ENCODE measurements at regions not wholly inside any gene's neighbourhood (a gene's known extent, or its start where the extent isn't known, plus 50 kb on each side); places are given as distances from the start of the nearest gene placed in this dataset.

DNA sequence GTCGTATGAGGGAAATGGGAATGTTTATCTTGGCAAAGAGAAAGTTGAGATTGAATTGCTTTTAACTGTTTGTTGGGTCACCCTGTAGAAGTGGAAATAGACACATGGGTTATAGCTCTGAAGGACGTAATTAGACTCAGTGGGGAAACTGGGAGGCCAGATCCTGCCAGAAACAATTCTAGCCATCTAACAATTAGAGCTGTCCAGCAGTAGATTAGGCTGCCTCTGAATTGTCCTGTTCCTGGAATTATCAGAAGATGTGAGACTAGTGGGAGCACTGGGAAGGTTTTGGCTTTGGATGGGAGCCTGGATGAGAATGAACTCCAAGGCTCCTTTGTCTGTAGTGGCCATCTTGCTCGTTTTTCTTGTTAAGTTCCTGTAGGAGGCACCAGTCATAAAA lies 61.9 kb upstream of the IGFBP7 start:
- POLR2A ChIA-PET, result interaction anchor here (0.6 kb wide), 1 partner anchor 16 kb away, joined by 4 read pairs; no protein-coding TSS in a partner anchor
- RAD21 ChIA-PET (ENCODE audit: unreplicated experiment), result no interaction called here
- H3K9me3 ChIP-seq (replicated peaks; ENCODE audit: control insufficient read depth, insufficient read depth, low read length), result no peaks in the 10 kb centered on the region
- H3K4me3 ChIP-seq, result no peak overlapping the region
- H3K9ac ChIP-seq (ENCODE audit: control insufficient read depth, insufficient read depth, low read length), result no peak overlapping the region
- intact Hi-C loops (cut with micrococcal nuclease; ENCODE audit: unreplicated experiment) (no loop called here), in situ Hi-C loops (cut with MboI) (no loop called here)
- H3K79me2 ChIP-seq (ENCODE audit: control insufficient read depth, insufficient read depth, low read length), result no peaks in the 10 kb centered on the region
- H3K27me3 ChIP-seq (replicated peaks in 1 of 2; ENCODE audit: control insufficient read depth in 2 of 2, insufficient read depth in 2 of 2, low read length in 1 of 2), result no peaks in the 10 kb centered on the region
- no TSS peak for BruUV-seq (replicated peaks)
- H3K27ac ChIP-seq (ENCODE audit: control insufficient read depth, insufficient read depth), result no peak overlapping the region
- 36% methylated on average over 3 of the region's 3 CpGs for WGBS (ENCODE audit: insufficient coverage, insufficient replicate concordance, low lambda C conversion rate, missing lambda C conversion rate)
- H3K4me1 ChIP-seq (ENCODE audit: control insufficient read depth, insufficient read depth, low read length), result no peaks in the 10 kb centered on the region
- H3K4me2 ChIP-seq (ENCODE audit: control insufficient read depth, insufficient read depth), result no peak overlapping the region
- no peaks in the 10 kb centered on the region for H3K36me3 ChIP-seq (ENCODE audit: control insufficient read depth in 2 of 2, insufficient read depth in 2 of 2, low read length in 1 of 2)
- no peak for DNase-seq (ENCODE audit: low read depth, low spot score)
- SMC1A ChIA-PET (ENCODE audit: uncharacterized antibody, unreplicated experiment), result interaction anchor here (1.0 kb wide), 1 partner anchor 9 kb away, joined by 3 read pairs; no protein-coding TSS in a partner anchor
- ATAC-seq, result no peak
- H4K20me1 ChIP-seq (ENCODE audit: control insufficient read depth, insufficient read depth), result no peaks in the 10 kb centered on the region
- TF ChIP-seq IKZF2 (IDR thresholded peaks at IDR 0.05), result no peak
- TF ChIP-seq HDAC2 (IDR thresholded peaks at IDR 0.05), result no peak
- no peak for TF ChIP-seq ZBED1 (IDR thresholded peaks at IDR 0.05; ENCODE audit: borderline replicate concordance)
- TF ChIP-seq, protein P1, sequence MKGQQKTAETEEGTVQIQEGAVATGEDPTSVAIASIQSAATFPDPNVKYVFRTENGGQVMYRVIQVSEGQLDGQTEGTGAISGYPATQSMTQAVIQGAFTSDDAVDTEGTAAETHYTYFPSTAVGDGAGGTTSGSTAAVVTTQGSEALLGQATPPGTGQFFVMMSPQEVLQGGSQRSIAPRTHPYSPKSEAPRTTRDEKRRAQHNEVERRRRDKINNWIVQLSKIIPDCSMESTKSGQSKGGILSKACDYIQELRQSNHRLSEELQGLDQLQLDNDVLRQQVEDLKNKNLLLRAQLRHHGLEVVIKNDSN (IDR thresholded peaks at IDR 0.05; ENCODE audit: borderline replicate concordance, extremely low read length, insufficient read depth, low read depth, low read length), result no peak
- TF ChIP-seq CBX3 (IDR thresholded peaks at IDR 0.05; ENCODE audit: borderline replicate concordance, low read depth), result no peak
- no peak for TF ChIP-seq SIX5 (IDR thresholded peaks at IDR 0.05; ENCODE audit: low read depth, low read length, severe bottlenecking)
- TF ChIP-seq ZNF622 (IDR thresholded peaks at IDR 0.05), result no peak
- no peak overlapping the region for H2AFZ ChIP-seq (ENCODE audit: control insufficient read depth, low read depth, low read length)
- FAIRE-seq, result no peak
- CTCF ChIA-PET, result interaction anchor here (1.8 kb wide), 1 partner anchor 9 kb away, joined by 8 read pairs; no protein-coding TSS in a partner anchor

DNA sequence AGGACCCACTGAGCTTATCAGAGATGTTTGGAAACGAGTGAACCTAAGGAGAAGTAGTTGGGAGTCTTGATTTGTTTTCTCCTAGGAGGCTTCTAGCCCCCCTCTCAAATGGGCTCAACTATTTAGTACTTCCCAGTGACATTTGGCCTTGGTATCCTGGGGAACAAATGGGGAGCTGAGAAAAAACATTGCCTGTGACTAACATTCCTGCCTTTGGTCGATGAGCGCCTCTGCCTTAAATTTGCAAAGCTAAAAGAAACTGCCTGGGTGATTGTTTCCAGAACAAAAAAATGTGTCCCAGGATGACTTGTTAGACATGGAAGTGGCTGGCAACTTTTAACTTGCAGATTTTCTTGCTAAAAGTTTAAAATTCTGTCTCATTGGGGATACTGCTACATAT lies 58.8 kb upstream of the IGFBP7 start:
- BruUV-seq (replicated peaks), result no TSS peak
- POLR2A ChIA-PET, result no interaction called here
- no peak overlapping the region for H3K4me3 ChIP-seq
- no peak overlapping the region for H3K27ac ChIP-seq (ENCODE audit: control insufficient read depth, insufficient read depth)
- ATAC-seq (no peak), DNase-seq (ENCODE audit: low read depth, low spot score) (no peak), FAIRE-seq (no peak)
- RAD21 ChIA-PET (ENCODE audit: unreplicated experiment), result no interaction called here
- H3K9ac ChIP-seq (ENCODE audit: control insufficient read depth, insufficient read depth, low read length), result no peak overlapping the region
- in situ Hi-C loops (cut with MboI), result loop anchor here (10.0 kb wide), 1 partner anchor 256 kb away; no protein-coding TSS in a partner anchor
- no peaks in the 10 kb centered on the region for H3K9me3 ChIP-seq (replicated peaks; ENCODE audit: control insufficient read depth, insufficient read depth, low read length)
- no peaks in the 10 kb centered on the region for H3K4me1 ChIP-seq (ENCODE audit: control insufficient read depth, insufficient read depth, low read length)
- H4K20me1 ChIP-seq (ENCODE audit: control insufficient read depth, insufficient read depth), result no peaks in the 10 kb centered on the region
- 49% methylated on average over 3 of the region's 3 CpGs for WGBS (ENCODE audit: insufficient coverage, insufficient replicate concordance, low lambda C conversion rate, missing lambda C conversion rate)
- intact Hi-C loops (cut with micrococcal nuclease; ENCODE audit: unreplicated experiment), result no loop called here
- CTCF ChIA-PET, result no interaction called here
- no peaks in the 10 kb centered on the region for H3K79me2 ChIP-seq (ENCODE audit: control insufficient read depth, insufficient read depth, low read length)
- H3K4me2 ChIP-seq (ENCODE audit: control insufficient read depth, insufficient read depth), result no peak overlapping the region
- H2AFZ ChIP-seq (ENCODE audit: control insufficient read depth, low read depth, low read length), result no peak overlapping the region
- no peaks in the 10 kb centered on the region; a peak in 1 of 4 replicates for H3K27me3 ChIP-seq (replicated peaks in 1 of 2; ENCODE audit: control insufficient read depth in 2 of 2, insufficient read depth in 2 of 2, low read length in 1 of 2)
- no peaks in the 10 kb centered on the region for H3K36me3 ChIP-seq (ENCODE audit: control insufficient read depth in 2 of 2, insufficient read depth in 2 of 2, low read length in 1 of 2)
- SMC1A ChIA-PET (ENCODE audit: uncharacterized antibody, unreplicated experiment), result interaction anchor here (0.7 kb wide), 1 partner anchor 909 kb away, joined by 3 read pairs; no protein-coding TSS in a partner anchor
- TF ChIP-seq MTA2 (IDR thresholded peaks at IDR 0.05; ENCODE audit: low read depth), result no peak
- no peak for TF ChIP-seq NFYA (IDR thresholded peaks at IDR 0.05; ENCODE audit: borderline replicate concordance, low read depth, low read length)
- no peak for TF ChIP-seq EP300 (IDR thresholded peaks at IDR 0.05; ENCODE audit: borderline replicate concordance in 1 of 2, control insufficient read depth in 1 of 2, low read depth in 2 of 2, low read length in 2 of 2)
- no peak for TF ChIP-seq BACH1 (IDR thresholded peaks at IDR 0.05; ENCODE audit: borderline replicate concordance)
- no peak for TF ChIP-seq TBL1XR1 (IDR thresholded peaks at IDR 0.05; ENCODE audit: low read depth, low read length)
- TF ChIP-seq, protein P2, sequence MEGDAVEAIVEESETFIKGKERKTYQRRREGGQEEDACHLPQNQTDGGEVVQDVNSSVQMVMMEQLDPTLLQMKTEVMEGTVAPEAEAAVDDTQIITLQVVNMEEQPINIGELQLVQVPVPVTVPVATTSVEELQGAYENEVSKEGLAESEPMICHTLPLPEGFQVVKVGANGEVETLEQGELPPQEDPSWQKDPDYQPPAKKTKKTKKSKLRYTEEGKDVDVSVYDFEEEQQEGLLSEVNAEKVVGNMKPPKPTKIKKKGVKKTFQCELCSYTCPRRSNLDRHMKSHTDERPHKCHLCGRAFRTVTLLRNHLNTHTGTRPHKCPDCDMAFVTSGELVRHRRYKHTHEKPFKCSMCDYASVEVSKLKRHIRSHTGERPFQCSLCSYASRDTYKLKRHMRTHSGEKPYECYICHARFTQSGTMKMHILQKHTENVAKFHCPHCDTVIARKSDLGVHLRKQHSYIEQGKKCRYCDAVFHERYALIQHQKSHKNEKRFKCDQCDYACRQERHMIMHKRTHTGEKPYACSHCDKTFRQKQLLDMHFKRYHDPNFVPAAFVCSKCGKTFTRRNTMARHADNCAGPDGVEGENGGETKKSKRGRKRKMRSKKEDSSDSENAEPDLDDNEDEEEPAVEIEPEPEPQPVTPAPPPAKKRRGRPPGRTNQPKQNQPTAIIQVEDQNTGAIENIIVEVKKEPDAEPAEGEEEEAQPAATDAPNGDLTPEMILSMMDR (IDR thresholded peaks at IDR 0.05 in 2 of 3, conservative IDR thresholded peaks at IDR 0.05 in 1 of 3; ENCODE audit: control insufficient read depth in 2 of 3, extremely low read depth in 1 of 3, insufficient read depth in 1 of 3, low read depth in 3 of 3, low read length in 3 of 3), result no peak
- TF ChIP-seq PAX5 (IDR thresholded peaks at IDR 0.05; ENCODE audit: borderline replicate concordance, low read depth, low read length), result no peak

Data from GM12878 (cell line).